ENCODE measurements at regions not wholly inside any gene's neighbourhood (a gene's known extent, or its start where the extent isn't known, plus 50 kb on each side); places are given as distances from the start of the nearest gene placed in this dataset.

DNA sequence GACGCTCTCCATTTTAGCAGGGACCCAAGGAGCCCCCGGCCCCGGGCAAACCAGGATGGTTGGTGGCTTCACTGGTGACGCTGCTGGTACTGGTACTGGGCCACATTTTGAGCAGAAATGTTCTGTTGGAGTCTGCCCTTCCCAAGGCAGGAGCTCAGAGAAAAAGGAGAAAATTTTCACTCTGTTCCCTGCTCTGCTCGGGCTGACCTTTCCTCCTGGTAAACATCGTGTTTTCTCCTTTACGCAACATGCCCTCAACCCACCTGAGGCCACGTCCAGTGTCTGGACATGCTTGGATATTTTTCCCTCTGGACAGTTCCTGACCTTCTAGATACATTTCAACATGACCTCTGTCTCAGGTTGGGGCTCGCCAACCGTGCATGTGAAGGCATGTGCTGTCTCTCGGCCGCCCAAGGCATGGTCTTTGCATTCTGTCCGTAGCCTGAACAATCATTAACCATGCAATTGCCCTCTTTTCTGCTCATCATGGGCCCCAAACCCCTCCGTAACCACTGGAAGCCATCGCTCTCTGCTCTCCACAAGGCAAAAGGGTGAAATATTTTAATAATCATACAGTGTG, 115.2 kb upstream of the PEG3 start:
- H3K27ac Mint-ChIP-seq (ENCODE audit: unreplicated experiment) = no peak overlapping the region
- peaks cover 50% of the 10 kb centered on the region for H3K9me3 Mint-ChIP-seq (ENCODE audit: unreplicated experiment)

DNA sequence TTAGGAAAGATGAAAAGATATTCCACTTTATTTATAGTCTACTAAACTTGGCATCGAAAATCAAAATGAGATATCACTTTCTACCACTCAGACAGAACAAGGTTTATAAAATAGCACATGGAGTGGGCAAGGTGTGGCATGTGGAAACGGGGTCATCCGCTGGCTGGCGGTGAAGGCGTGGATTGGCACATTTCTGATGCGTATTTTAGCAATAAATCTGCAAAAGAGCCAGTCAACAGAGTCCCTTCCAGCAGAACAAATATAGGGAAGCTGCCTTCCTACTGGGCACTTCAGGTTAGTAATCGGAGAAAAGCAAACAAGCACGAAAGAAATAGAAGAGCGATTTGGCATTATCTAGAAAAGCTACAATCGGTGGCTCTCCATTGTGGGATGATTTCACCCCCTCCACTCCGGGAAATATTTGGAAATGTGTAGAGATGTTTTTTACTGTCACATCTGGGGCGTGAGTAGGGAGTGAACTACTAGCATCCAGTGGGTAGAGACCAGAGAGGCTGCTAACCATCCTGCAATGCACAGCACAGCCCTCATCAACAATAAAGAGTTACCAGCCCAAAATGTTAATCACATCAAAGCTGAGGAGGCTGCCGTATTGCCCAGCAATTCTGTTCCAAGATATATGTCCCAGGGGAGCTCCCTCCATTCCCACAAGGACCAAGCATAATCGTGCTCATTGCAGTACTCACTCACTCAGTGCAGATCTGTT, 116.1 kb upstream of the PEG3 start:
- Mint-ChIP-seq H3K4me1 (ENCODE audit: unreplicated experiment) (no peaks in the 10 kb centered on the region), H3K36me3 (ENCODE audit: unreplicated experiment) (peaks cover 2% of the 10 kb centered on the region), H3K27ac (ENCODE audit: unreplicated experiment) (no peak overlapping the region), H3K9me3 (ENCODE audit: unreplicated experiment) (peaks cover 48% of the 10 kb centered on the region), H3K27me3 (ENCODE audit: unreplicated experiment) (no peaks in the 10 kb centered on the region), H3K4me3 (ENCODE audit: unreplicated experiment) (no peak overlapping the region)
- TF ChIP-seq, protein P1, sequence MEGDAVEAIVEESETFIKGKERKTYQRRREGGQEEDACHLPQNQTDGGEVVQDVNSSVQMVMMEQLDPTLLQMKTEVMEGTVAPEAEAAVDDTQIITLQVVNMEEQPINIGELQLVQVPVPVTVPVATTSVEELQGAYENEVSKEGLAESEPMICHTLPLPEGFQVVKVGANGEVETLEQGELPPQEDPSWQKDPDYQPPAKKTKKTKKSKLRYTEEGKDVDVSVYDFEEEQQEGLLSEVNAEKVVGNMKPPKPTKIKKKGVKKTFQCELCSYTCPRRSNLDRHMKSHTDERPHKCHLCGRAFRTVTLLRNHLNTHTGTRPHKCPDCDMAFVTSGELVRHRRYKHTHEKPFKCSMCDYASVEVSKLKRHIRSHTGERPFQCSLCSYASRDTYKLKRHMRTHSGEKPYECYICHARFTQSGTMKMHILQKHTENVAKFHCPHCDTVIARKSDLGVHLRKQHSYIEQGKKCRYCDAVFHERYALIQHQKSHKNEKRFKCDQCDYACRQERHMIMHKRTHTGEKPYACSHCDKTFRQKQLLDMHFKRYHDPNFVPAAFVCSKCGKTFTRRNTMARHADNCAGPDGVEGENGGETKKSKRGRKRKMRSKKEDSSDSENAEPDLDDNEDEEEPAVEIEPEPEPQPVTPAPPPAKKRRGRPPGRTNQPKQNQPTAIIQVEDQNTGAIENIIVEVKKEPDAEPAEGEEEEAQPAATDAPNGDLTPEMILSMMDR (IDR thresholded peaks at IDR 0.05) = no peak
- no peak for DNase-seq (ENCODE audit: extremely low spot score, unreplicated experiment)

More for the DNA sequence above, 115.2 kb upstream of the PEG3 start:
- H3K4me1 Mint-ChIP-seq (ENCODE audit: unreplicated experiment) = no peaks in the 10 kb centered on the region
- H3K4me3 Mint-ChIP-seq (ENCODE audit: unreplicated experiment) = no peak overlapping the region
- peaks cover 2% of the 10 kb centered on the region for H3K36me3 Mint-ChIP-seq (ENCODE audit: unreplicated experiment)
- TF ChIP-seq, protein P1 (IDR thresholded peaks at IDR 0.05) = no peak
- no peaks in the 10 kb centered on the region for H3K27me3 Mint-ChIP-seq (ENCODE audit: unreplicated experiment)
- DNase-seq (ENCODE audit: extremely low spot score, unreplicated experiment) = no peak

DNA sequence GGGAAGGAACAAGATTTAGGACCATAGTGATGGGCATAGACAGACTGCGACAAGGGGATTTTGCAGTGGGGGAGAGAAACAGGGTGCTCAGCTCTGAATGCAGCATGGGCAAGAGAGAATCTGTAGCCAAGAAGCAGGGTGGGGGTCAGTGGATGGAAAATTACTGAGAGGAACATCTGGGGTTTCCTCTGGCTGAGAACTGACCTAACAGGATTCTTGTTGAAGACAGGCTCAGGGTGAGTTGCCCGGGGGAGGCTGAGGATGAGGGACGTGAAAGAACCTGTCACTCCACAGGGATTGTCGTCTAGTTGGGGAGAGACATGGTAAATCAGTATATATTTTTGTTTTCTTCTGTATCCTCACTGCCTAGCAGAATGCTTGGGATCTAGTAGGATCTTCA, 118.7 kb upstream of the PEG3 start:
- Mint-ChIP-seq H3K4me1 (ENCODE audit: unreplicated experiment) (no peaks in the 10 kb centered on the region), H3K27ac (ENCODE audit: unreplicated experiment) (no peak overlapping the region), H3K4me3 (ENCODE audit: unreplicated experiment) (no peak overlapping the region), H3K27me3 (ENCODE audit: unreplicated experiment) (no peaks in the 10 kb centered on the region), H3K9me3 (ENCODE audit: unreplicated experiment) (peaks cover 43% of the 10 kb centered on the region), H3K36me3 (ENCODE audit: unreplicated experiment) (peaks cover 2% of the 10 kb centered on the region)
- TF ChIP-seq, protein P1 (IDR thresholded peaks at IDR 0.05) = no peak
- no peak for DNase-seq (ENCODE audit: extremely low spot score, unreplicated experiment)

DNA sequence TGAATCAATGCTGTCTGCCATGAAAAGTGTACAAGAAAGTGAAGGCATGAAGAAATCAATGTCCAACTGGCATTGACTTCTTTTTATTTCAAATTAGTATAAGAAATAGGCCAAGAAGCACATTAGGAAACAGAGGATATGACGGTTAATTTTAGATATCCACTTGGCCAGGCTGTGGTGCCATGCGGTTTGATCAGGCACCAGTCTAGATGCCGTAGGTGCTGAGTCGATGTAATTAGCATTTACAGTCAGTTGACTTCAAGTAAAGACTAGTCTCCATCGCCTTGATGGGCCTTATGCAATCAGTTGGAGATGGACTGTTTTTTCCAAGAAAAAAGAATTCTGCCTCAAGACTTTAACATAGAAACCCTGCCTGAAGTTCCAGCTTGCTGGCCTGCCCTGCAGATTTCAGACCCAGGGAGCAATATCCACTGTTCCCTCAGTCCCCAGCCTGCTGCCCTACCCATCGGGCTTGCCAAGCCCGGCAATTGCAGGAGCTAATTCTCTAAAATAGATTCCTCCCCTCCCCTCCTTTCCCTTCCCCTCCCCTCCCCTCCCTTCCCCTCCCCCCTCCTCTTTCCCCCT, 120.5 kb upstream of the PEG3 start:
- Mint-ChIP-seq H3K27me3 (ENCODE audit: unreplicated experiment) (no peaks in the 10 kb centered on the region), H3K36me3 (ENCODE audit: unreplicated experiment) (peaks cover 2% of the 10 kb centered on the region), H3K4me3 (ENCODE audit: unreplicated experiment) (no peak overlapping the region), H3K4me1 (ENCODE audit: unreplicated experiment) (no peaks in the 10 kb centered on the region), H3K9me3 (ENCODE audit: unreplicated experiment) (peaks cover 34% of the 10 kb centered on the region), H3K27ac (ENCODE audit: unreplicated experiment) (no peak overlapping the region)
- DNase-seq (ENCODE audit: extremely low spot score, unreplicated experiment) = no peak
- TF ChIP-seq, protein P1 (IDR thresholded peaks at IDR 0.05) = no peak

DNA sequence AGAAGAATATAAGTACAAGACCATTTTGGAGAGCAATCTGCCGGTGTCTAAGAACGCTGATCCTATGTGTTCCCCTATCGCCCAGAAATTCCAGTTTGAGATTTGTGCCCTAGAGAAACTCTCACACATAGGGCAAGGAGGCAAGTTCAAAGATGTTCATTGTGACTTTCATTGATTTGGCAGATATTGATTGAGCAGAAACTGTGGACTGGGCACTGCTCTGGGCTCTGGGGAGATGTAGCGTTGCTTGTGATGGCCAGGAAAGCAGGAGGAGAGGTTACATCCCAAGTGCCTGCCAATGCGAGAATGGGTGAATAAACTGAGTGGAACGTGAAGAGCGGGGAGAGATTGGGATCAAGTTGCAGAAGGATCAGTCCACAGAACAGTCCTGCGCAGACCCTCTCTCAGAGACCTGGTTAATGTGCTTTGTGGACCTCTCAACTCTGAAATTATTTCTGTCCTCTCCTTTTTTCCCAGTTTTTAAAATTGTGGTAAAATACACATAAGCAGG, 123.9 kb upstream of the PEG3 start:
- Mint-ChIP-seq H3K4me3 (ENCODE audit: unreplicated experiment) (no peak overlapping the region), H3K36me3 (ENCODE audit: unreplicated experiment) (no peaks in the 10 kb centered on the region), H3K4me1 (ENCODE audit: unreplicated experiment) (no peaks in the 10 kb centered on the region), H3K9me3 (ENCODE audit: unreplicated experiment) (peaks cover 21% of the 10 kb centered on the region), H3K27ac (ENCODE audit: unreplicated experiment) (no peak overlapping the region), H3K27me3 (ENCODE audit: unreplicated experiment) (no peaks in the 10 kb centered on the region)
- TF ChIP-seq, protein P1 (IDR thresholded peaks at IDR 0.05) = no peak
- no peak for DNase-seq (ENCODE audit: extremely low spot score, unreplicated experiment)
